Nephron progenitor cell (in vitro differentiated cells): ENCODE measurements at regions not wholly inside any gene's neighbourhood (a gene's known extent, or its start where the extent isn't known, plus 50 kb on each side); places are given as distances from the start of the nearest gene placed in this dataset.

ENCODE experiments used
- DNase-seq: peaks from one replicate; pipeline ENCODE4 v3.0.0; 2021
- H3K27ac Mint-ChIP-seq: 2 replicates; pipeline ENCODE4 v1.8.0; 2021; ENCODE audit warnings: mild to moderate bottlenecking, moderate library complexity, mixed read lengths
- H3K27me3 Mint-ChIP-seq: 2 replicates; pipeline ENCODE4 v1.8.0; 2021; ENCODE audit warnings: mild to moderate bottlenecking, low read depth, mixed read lengths; ENCODE audit not compliant: poor library complexity
- H3K36me3 Mint-ChIP-seq: 2 replicates; pipeline ENCODE4 v1.8.0; 2021; ENCODE audit warnings: low read depth, mixed read lengths
- H3K4me1 Mint-ChIP-seq: 2 replicates; pipeline ENCODE4 v1.8.0; 2021; ENCODE audit warnings: mixed read lengths
- H3K4me3 Mint-ChIP-seq: 2 replicates; pipeline ENCODE4 v1.8.0; 2021; ENCODE audit warnings: mild to moderate bottlenecking, moderate library complexity, mixed read lengths
- H3K9me3 Mint-ChIP-seq: 2 replicates; pipeline ENCODE4 v1.8.0; 2021; ENCODE audit warnings: mild to moderate bottlenecking, moderate library complexity, mixed read lengths
- TF ChIP-seq, protein P1 (sequence below): fragments of 200-600 bp; sonication (generic); IDR thresholded peaks from 2 replicates; pipeline ENCODE4 v1.5.0; 2021; ENCODE audit warnings: antibody characterized with exemption

DNA sequence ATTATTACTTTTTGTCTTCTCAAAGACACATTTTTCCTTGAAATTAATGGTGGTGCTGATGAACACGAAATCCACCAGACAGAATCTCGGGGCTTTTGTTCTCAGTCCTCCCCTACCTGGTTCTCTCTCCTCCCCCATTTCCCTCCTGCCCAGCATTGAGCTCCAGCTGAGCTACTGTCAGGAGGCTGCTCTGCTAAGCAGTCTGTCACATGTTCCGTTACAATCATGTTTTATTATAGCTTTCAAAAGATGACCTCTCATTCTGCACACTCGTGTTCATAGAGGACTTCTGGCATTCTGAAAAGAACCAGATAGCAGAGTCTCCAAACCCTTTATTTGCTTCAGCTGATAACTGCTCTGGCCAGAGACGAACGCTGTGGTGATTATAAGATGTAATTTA, 732.5 kb upstream of the RBFOX1 start:
- no peak overlapping the region for H3K4me3 Mint-ChIP-seq
- H3K27me3 Mint-ChIP-seq, result no peaks in the 10 kb centered on the region
- H3K4me1 Mint-ChIP-seq, result peaks cover 5% of the 10 kb centered on the region
- no peak overlapping the region for H3K27ac Mint-ChIP-seq
- no peaks in the 10 kb centered on the region for H3K9me3 Mint-ChIP-seq
- DNase-seq, result no peak
- TF ChIP-seq, protein P1, sequence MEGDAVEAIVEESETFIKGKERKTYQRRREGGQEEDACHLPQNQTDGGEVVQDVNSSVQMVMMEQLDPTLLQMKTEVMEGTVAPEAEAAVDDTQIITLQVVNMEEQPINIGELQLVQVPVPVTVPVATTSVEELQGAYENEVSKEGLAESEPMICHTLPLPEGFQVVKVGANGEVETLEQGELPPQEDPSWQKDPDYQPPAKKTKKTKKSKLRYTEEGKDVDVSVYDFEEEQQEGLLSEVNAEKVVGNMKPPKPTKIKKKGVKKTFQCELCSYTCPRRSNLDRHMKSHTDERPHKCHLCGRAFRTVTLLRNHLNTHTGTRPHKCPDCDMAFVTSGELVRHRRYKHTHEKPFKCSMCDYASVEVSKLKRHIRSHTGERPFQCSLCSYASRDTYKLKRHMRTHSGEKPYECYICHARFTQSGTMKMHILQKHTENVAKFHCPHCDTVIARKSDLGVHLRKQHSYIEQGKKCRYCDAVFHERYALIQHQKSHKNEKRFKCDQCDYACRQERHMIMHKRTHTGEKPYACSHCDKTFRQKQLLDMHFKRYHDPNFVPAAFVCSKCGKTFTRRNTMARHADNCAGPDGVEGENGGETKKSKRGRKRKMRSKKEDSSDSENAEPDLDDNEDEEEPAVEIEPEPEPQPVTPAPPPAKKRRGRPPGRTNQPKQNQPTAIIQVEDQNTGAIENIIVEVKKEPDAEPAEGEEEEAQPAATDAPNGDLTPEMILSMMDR, result no peak
- H3K36me3 Mint-ChIP-seq, result no peaks in the 10 kb centered on the region

DNA sequence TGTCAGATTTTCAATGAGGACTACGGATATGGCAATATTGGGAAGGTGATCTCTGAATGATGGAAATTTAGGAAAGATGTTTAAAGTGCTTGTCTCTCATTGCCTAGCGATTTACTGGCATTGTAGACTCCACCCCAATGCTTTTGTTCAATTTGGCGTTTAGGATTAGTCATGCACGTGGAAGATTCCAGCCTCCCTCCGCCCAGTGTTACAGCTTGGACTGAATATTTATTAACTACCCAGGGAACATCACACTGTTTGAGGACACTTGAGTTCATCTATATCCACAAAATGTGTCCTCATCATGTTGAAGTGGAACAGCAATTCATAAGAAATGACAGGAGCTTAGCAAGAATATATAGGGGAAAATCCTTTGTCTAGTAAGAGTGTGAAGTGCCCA, 738.8 kb upstream of the RBFOX1 start:
- H3K36me3 Mint-ChIP-seq, result no peaks in the 10 kb centered on the region
- H3K27ac Mint-ChIP-seq, result no peak overlapping the region
- peaks cover 9% of the 10 kb centered on the region for H3K27me3 Mint-ChIP-seq
- no peak overlapping the region for H3K4me3 Mint-ChIP-seq
- no peaks in the 10 kb centered on the region for H3K9me3 Mint-ChIP-seq
- no peak for DNase-seq
- TF ChIP-seq, protein P1, result no peak
- no peaks in the 10 kb centered on the region for H3K4me1 Mint-ChIP-seq

DNA sequence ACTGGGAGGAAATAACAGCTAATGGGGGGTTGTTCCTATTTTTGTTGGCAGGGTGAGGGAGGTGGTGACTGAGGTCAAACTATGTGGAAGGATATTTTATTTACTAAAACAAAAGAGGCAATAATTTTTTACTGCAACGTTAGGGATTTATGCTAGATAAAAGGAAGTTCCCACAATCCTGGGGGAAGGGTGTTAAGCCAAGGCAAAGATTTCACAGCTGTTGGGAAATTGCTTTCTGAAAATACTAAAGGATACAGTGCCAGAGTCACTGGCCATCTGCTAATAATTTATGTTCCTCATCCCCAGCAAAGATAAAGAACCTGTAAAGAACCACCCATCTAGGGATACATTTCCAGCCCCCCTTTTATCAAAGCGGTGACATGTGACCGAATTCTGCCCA, 756.0 kb upstream of the RBFOX1 start:
- no peak overlapping the region for H3K4me3 Mint-ChIP-seq
- peaks cover 14% of the 10 kb centered on the region for H3K27me3 Mint-ChIP-seq
- H3K4me1 Mint-ChIP-seq, result peaks cover 12% of the 10 kb centered on the region
- TF ChIP-seq, protein P1, result no peak
- H3K36me3 Mint-ChIP-seq, result no peaks in the 10 kb centered on the region
- H3K9me3 Mint-ChIP-seq, result no peaks in the 10 kb centered on the region
- peak overlapping the region; percentile 70 for H3K27ac Mint-ChIP-seq
- DNase-seq, result no peak

DNA sequence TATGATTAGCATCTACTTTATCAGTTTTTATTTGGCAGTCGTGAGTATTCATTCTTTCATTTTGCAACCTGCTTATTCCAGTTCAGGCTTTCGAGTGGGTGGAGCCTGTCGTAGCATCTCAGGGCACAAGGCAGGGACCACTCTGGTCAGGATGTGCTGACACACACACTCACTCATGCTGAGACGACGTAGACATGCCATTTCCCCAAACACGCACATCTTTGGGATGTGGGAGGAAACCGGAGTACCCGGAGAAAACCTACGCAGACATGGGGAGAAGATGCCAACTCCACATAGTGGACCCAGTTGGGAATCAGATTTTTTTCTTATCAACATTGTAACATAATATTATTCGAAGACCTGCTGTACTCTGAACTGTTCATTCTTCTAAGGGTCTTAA, 756.5 kb upstream of the RBFOX1 start:
- Mint-ChIP-seq H3K27ac (no peak overlapping the region), H3K9me3 (no peaks in the 10 kb centered on the region), H3K4me3 (no peak overlapping the region), H3K27me3 (peaks cover 14% of the 10 kb centered on the region), H3K4me1 (peaks cover 12% of the 10 kb centered on the region), H3K36me3 (no peaks in the 10 kb centered on the region)
- TF ChIP-seq, protein P1, result no peak
- DNase-seq, result no peak

DNA sequence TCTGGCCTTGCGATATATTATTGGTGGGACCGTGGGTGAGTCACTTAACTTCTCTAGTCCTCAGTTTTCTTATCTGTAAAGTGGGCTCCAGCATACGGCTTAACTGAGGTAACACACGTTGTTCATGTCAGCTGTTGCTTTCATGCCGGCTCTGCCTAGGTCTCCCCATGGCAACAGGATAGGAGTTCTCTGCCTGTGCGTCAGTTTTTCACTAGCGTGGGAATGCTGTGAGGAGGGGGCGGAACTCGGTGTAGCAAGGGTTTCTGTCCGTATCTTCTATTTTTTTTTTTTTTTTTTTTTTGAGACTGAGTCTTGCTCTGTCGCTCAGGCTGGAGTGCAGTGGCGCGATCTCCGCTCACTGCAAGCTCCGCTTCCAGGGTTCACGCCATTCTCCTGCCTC, 758.5 kb upstream of the RBFOX1 start:
- H3K4me1 Mint-ChIP-seq, result peaks cover 12% of the 10 kb centered on the region

DNA sequence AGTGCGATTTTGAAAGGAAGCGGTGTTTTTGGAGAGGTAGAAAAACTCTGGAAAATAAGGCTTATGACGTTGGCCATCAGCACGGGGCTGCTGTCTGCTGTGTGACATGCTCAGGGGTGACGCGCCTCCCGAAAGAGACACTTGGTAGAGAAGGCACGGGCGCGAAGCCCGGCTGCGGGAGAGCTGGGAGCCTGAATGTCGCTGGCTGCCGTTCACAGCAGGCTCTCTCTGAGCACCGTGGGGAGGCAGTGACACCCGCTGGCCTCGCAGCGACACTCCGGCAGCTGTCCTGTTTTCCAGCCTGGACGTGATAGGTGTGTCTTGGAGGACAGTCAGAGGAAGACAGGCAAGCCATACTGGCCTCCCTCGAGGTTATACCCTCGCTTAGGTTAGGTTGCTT, 759.1 kb upstream of the RBFOX1 start:
- H3K4me3 Mint-ChIP-seq, result no peak overlapping the region
- peaks cover 14% of the 10 kb centered on the region for H3K27me3 Mint-ChIP-seq
- H3K4me1 Mint-ChIP-seq, result peaks cover 12% of the 10 kb centered on the region
- H3K27ac Mint-ChIP-seq, result no peak overlapping the region
- peak; percentile 68 for DNase-seq
- H3K9me3 Mint-ChIP-seq, result no peaks in the 10 kb centered on the region
- TF ChIP-seq, protein P1, result peak; percentile 50
- no peaks in the 10 kb centered on the region for H3K36me3 Mint-ChIP-seq

More for the DNA sequence above, 758.5 kb upstream of the RBFOX1 start:
- Mint-ChIP-seq H3K36me3 (no peaks in the 10 kb centered on the region), H3K27me3 (peaks cover 14% of the 10 kb centered on the region), H3K9me3 (no peaks in the 10 kb centered on the region), H3K27ac (no peak overlapping the region), H3K4me3 (no peak overlapping the region)
- no peak for DNase-seq
- TF ChIP-seq, protein P1, result no peak
